Ureter (tissue), 1 donor: ENCODE measurements at regions not wholly inside any gene's neighbourhood (a gene's known extent, or its start where the extent isn't known, plus 50 kb on each side); places are given as distances from the start of the nearest gene placed in this dataset.
"Not testable (repeated sequence)": the region's sequence is repeated elsewhere in the genome, so short reads cannot be mapped to it uniquely, and the experiment has no call there.

ENCODE experiments used
- DNase-seq: peaks from one replicate; pipeline ENCODE4 v3.0.0-alpha.2; 2020; ENCODE audit warnings: low spot score
- donor health status: DM: yes; HTN: yes; CAD: no.

GRCh38 chr6:14754751-14755513, 490.9 kb upstream of the JARID2 start:
- no peak for DNase-seq

DNA sequence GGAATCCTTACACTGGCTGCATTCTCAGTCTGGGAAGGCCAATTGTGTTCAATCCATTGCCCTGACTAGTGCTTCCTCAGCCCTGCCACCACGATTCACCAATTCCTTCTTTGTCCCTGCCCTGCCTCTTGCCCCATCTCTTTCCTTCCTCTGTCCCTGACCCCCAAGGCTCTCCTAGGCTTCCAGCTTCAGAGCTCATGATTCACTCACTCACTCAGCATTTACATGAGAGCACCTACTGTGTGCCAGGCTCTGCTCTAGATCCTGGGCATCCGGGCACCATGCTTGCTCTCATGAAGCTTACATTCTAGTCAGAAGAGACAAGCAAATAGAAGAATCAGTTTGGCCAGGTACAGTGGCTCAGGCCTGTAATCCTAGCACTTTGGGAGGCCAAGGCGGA, 489.5 kb upstream of the JARID2 start:
- DNase-seq: no peak

GRCh38 chr6:14757014-14757413, 488.9 kb upstream of the JARID2 start:
- no peak for DNase-seq

GRCh38 chr6:14757418-14757817, 488.5 kb upstream of the JARID2 start:
- no peak for DNase-seq

DNA sequence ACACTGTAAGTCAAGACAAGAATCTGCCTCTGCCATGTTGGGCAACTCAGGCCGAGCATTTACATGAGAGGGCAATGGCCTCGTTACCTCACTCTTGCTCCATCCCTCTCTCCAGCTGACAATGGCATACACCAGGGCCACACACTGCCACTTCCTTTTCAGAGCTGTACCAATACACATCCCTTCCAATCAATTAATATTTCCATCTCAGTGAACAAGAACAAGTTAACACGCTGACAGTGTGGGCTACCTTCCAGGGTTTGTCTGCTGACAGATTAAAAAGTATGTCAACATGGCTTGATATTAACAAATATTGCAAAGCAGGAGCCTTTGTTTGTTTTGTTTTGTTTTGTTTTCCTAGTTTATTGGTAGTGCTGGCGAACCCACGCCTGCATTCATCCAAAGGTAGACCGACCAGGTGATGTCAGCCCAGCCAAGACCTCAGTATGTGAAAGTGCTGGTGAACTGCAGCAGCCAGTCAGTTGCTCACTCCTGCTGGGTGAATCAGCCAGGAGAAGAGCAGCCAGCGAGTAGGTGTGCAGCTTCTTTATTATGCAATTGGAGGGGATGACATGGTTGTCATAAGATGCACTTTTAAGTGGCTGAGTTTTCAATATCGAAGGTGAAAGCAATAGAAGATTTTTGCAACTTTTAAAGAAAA, 487.3 kb upstream of the JARID2 start:
- DNase-seq: no peak

GRCh38 chr6:14759976-14760672, 485.7 kb upstream of the JARID2 start:
- no peak for DNase-seq

DNA sequence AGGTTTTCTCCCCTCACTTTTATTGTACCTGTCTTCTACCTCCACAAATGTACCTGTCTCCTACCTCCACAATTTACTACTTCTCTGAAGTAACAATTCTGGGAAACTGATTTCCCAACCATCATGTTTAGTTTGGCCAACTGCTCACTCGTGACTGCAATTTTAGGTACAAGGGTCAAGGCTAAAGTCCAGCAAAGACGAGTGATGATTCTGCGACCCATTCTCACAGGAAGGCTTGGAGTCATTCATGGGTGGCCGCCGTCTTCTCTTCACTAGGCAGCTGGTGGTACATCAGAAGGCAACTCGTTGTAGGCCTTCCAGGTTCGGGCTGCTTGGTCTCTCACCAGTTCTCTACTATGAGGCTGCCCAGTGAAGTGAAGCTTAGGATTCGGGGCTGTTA, 483.8 kb upstream of the JARID2 start:
- no peak for DNase-seq

DNA sequence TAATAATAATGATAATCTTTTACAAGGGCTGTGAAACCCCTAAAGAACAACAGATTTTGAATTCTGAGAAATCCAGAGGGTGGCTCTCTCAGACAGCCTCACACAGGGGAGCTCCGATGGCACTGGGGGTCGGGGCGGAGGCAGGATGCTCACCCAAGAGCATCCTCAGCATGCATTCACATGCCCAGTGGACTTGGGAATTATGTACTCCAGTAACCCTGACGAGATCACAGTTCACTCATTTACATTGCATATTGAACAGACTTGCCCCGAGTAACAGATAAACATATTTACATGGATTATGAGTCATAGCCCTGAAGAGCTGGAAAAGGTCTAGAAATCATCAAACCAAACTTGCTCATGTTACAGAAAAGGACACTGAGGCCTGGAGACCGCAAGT, 482.7 kb upstream of the JARID2 start:
- DNase-seq: no peak

DNA sequence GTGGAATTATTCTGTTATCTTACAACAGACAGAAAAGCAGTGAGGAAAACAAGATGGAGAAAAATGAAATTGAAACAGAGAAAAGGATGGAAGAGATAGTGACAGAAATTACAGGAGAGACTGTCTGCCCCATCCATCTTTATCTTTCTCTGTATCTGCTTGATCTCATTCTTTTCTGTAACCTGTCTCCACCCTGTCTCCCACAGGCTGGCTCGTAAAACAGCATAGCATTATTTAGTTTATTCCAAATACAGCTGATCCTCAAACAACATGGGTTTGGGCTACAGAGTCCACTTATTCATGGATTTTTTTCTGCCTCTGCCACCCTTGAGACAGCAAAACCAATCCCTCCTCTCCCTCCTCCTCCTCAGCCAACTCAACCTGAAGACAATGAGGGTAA, 482.3 kb upstream of the JARID2 start:
- no peak for DNase-seq

DNA sequence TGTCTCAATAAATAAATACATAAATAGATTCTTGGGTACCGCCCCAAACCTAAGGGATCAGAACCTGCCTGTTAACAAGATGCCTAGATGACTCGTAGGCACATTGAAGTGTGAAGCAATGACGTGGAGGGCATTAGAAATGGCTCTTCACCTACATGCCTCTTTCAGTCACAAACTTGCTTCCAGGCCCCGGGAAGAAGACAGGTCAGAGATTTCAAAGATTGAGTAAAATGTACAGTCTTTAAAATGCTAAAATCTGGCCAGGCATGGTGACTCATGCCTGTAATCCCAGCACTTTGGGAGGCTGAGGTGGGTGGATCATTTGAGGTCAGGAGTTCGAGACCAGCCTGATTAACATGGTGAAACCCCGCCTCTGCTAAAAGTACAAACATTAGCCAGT, 480.8 kb upstream of the JARID2 start:
- DNase-seq: no peak

DNA sequence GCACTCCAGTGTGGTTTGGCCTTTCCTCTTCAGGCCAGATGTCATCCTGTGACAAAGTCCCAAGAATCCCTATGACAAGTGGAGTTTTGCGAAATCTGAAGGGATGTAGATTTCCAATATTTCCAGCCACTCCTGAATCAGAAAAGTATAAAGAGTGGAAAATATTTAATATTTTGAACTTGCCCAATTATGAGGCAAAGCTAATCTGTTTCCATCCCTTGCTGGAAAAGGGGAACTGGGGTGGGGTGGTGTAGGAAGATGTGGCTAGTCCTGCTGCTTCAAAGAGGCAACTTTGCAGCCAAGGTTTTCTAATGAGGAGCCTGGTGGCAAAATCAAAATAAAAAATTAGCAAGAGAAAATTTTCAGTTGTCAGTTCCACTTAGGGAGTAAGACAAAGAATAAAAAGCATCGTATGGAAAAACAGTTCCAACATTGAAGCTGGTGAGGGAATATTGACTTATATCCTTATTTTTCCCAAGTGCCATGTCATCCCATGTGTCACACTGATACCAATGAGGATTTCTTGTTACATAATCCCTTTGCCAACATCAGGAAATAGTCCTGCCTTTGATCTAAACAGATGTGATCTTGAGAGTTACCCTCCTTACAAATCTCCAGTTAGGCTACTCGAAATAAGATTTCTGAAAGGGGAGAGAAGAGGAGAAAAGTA, 480.0 kb upstream of the JARID2 start:
- DNase-seq: no peak

DNA sequence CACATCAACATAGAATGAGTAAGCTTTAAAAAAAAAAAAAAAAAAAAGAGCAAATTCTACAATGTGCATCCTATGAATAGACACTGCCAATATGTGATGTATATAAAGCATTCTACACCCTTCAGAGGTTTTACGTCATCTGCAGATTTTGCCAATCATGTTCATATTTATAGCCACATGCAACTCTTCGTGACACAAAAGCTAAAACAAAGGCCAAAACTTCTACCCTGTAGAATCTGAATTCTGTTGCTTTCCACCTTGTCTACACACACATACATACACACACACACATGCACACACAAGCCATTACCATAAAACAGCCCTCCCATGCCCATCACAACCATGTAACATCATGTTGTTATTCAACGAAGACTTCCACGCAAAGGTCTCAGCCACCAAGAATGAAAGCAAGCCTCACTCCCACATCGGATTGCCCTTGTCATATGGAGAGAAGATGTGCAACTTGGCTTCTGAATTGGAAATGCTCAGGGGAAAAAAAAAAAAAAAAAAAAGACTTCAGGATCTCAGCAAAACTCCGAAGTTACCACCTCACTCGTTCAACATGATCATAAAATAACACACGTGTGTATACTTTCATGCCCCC, 479.4 kb upstream of the JARID2 start:
- no peak for DNase-seq

- DNase-seq: no peak
These were observed 478.6 kb upstream of the JARID2 start for GRCh38 chr6:14767226-14767625.

GRCh38 chr6:14770040-14770439, 475.8 kb upstream of the JARID2 start:
- no peak for DNase-seq

GRCh38 chr6:14770572-14770971, 475.3 kb upstream of the JARID2 start:
- DNase-seq: no peak

- no peak for DNase-seq
These were observed 474.9 kb upstream of the JARID2 start for GRCh38 chr6:14771016-14771415.

- DNase-seq: no peak
These were observed 473.7 kb upstream of the JARID2 start for GRCh38 chr6:14772188-14772587.

DNA sequence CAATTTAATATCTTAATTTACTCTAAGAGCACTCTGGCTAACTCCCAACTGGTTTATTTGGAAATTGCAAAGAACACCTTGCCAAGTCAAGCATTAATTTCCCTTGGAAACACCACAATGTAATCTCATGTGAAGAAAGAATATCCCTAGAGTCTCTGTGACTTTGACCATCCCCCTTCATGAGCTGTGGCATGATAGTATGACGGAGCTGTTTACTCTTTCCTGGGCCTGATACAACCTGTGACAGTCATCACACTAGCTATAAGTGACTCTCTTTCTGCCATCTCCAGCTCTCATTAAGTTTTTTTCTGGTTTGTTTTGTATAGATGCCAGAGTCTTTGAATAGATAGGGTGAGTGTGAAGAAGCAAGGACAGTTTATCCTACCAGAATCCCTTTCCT, 470.3 kb upstream of the JARID2 start:
- DNase-seq: no peak

DNA sequence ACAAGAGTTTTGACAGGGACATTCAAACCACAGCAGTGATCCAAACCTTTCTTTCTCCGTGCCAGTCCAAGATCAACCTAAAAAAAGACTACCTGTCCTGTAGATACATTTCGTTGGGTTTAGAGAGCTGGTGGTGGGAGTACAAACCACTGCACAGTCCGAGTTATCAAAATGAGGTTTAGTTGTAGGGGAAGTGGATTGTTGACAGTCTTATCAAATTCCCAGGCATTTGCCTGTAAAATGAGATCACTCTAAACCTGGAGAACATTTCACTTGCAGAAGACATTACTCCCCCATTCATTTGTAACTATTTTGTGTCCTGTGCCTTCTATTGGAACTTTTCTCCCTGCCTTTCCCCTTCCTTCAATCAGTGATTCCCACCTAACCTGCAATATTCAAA, 469.6 kb upstream of the JARID2 start:
- DNase-seq: no peak

GRCh38 chr6:14781772-14782525, 463.9 kb upstream of the JARID2 start:
- no peak for DNase-seq

GRCh38 chr6:14782921-14783464, 462.9 kb upstream of the JARID2 start:
- DNase-seq: not testable (repeated sequence)
